ENCODE measurements at regions not wholly inside any gene's neighbourhood (a gene's known extent, or its start where the extent isn't known, plus 50 kb on each side); places are given as distances from the start of the nearest gene placed in this dataset.

GRCh38 chr5:18765304-18765703 lies 1131.0 kb downstream of the TAF11L14 start:
- TF ChIP-seq POLR2A (IDR thresholded peaks at IDR 0.05) = no peak
- TF ChIP-seq POLR2AphosphoS5 (IDR thresholded peaks at IDR 0.05) = no peak
- TF ChIP-seq CTCF (IDR thresholded peaks at IDR 0.05) = no peak
- no peak for TF ChIP-seq EP300 (IDR thresholded peaks at IDR 0.05)
